H9 (cell line): ENCODE measurements at regions not wholly inside any gene's neighbourhood (a gene's known extent, or its start where the extent isn't known, plus 50 kb on each side); places are given as distances from the start of the nearest gene placed in this dataset.
A peak's percentile ranks its signal among the peaks of the same experiment; 100 is the strongest.

Experiments
- DNase-seq: peaks from one replicate; pipeline ENCODE4 v3.0.0-alpha.2; 2017
- H2AFZ ChIP-seq: one replicate; pipeline ENCODE4 v1.6.1; 2013; ENCODE audit warnings: mild to moderate bottlenecking, low read length, control low read depth, moderate library complexity
- H2AK5ac ChIP-seq: 2 replicates; pipeline ENCODE4 v1.6.1; 2013; ENCODE audit warnings: low read length, control low read depth, mixed read lengths; ENCODE audit not compliant: insufficient read length
- H2BK120ac ChIP-seq: one replicate; pipeline ENCODE4 v1.6.1; 2013; ENCODE audit warnings: low read depth, mild to moderate bottlenecking, low read length, control low read depth, inconsistent platforms; ENCODE audit not compliant: poor library complexity, severe bottlenecking
- H2BK12ac ChIP-seq: 2 replicates; pipeline ENCODE4 v1.6.1; 2013; ENCODE audit warnings: low read length, control low read depth, mixed read lengths, low read depth; ENCODE audit not compliant: insufficient read length
- H2BK15ac ChIP-seq: 2 replicates; pipeline ENCODE4 v1.6.1; 2013; ENCODE audit warnings: low read depth, low read length, control low read depth
- H2BK20ac ChIP-seq: one replicate; pipeline ENCODE4 v1.6.1; 2013; ENCODE audit warnings: low read depth, mild to moderate bottlenecking, low read length, control low read depth, inconsistent platforms; ENCODE audit not compliant: poor library complexity, severe bottlenecking
- H2BK5ac ChIP-seq: 2 replicates; pipeline ENCODE4 v1.6.1; 2013; ENCODE audit warnings: low read length, control low read depth, mixed read lengths; ENCODE audit not compliant: insufficient read length
- H3K14ac ChIP-seq: 2 replicates; pipeline ENCODE4 v1.6.1; 2013; ENCODE audit warnings: low read length, control low read depth; ENCODE audit not compliant: insufficient read depth
- H3K18ac ChIP-seq: 2 replicates; pipeline ENCODE4 v1.6.1; 2013; ENCODE audit warnings: low read depth, mild to moderate bottlenecking, mixed read lengths, low read length, control low read depth; ENCODE audit not compliant: insufficient read length
- H3K23ac ChIP-seq: 2 replicates; pipeline ENCODE4 v1.6.1; 2013; ENCODE audit warnings: low read length, control low read depth, mixed read lengths, low read depth; ENCODE audit not compliant: insufficient read length
- H3K23me2 ChIP-seq: 2 replicates; pipeline ENCODE4 v1.6.1; 2013; ENCODE audit warnings: low read depth, mild to moderate bottlenecking, mixed read lengths, low read length, control low read depth; ENCODE audit not compliant: insufficient read length, poor library complexity, severe bottlenecking
- H3K27ac ChIP-seq: 2 replicates; pipeline ENCODE4 v1.5.1; 2013; ENCODE audit warnings: low read length, control low read depth, mixed read lengths, low read depth; ENCODE audit not compliant: insufficient read length
- H3K27me3 ChIP-seq: 2 replicates; pipeline ENCODE4 v1.6.1; 2013; ENCODE audit warnings: low read length, control low read depth, inconsistent platforms; ENCODE audit not compliant: insufficient read depth
- H3K4ac ChIP-seq: 2 replicates; pipeline ENCODE4 v1.6.1; 2013; ENCODE audit warnings: low read depth, mild to moderate bottlenecking, control low read depth, inconsistent platforms, low read length, moderate library complexity
- H3K4me1 ChIP-seq: 2 replicates; pipeline ENCODE4 v1.6.1; 2013; ENCODE audit warnings: low read length, control low read depth, inconsistent platforms; ENCODE audit not compliant: insufficient read depth
- H3K4me2 ChIP-seq: 2 replicates; pipeline ENCODE4 v1.6.1; 2013; ENCODE audit warnings: low read length, control low read depth, mixed read lengths; ENCODE audit not compliant: insufficient read length, insufficient read depth
- H3K56ac ChIP-seq: 2 replicates; pipeline ENCODE4 v1.6.1; 2013; ENCODE audit warnings: low read depth, mild to moderate bottlenecking, mixed read lengths, low read length, control low read depth; ENCODE audit not compliant: insufficient read length
- H3K79me1 ChIP-seq: 2 replicates; pipeline ENCODE4 v1.6.1; 2013; ENCODE audit warnings: low read depth, mild to moderate bottlenecking, moderate library complexity, low read length, control low read depth, inconsistent platforms; ENCODE audit not compliant: insufficient read depth, poor library complexity, severe bottlenecking
- H3K79me2 ChIP-seq: 2 replicates; pipeline ENCODE4 v1.6.1; 2013; ENCODE audit warnings: low read length, control low read depth, inconsistent platforms; ENCODE audit not compliant: insufficient read depth
- H3K9ac ChIP-seq: 2 replicates; pipeline ENCODE4 v1.6.1; 2013; ENCODE audit warnings: low read length, control low read depth, mixed read lengths; ENCODE audit not compliant: insufficient read length; ENCODE audit errors: extremely low read depth
- H3K9me3 ChIP-seq: one replicate; pipeline ENCODE4 v1.6.1; 2013; ENCODE audit warnings: low read depth, low read length, inconsistent platforms; ENCODE audit not compliant: control insufficient read depth
- H3T11ph ChIP-seq: one replicate; pipeline ENCODE4 v1.6.1; 2013; ENCODE audit warnings: mild to moderate bottlenecking, low read length, control low read depth, inconsistent platforms
- H4K20me1 ChIP-seq: one replicate; pipeline ENCODE4 v1.6.1; 2013; ENCODE audit not compliant: control insufficient read depth, insufficient read length, insufficient read depth
- H4K5ac ChIP-seq: 2 replicates; pipeline ENCODE4 v1.6.1; 2013; ENCODE audit warnings: low read depth, mild to moderate bottlenecking, mixed read lengths, low read length, control low read depth; ENCODE audit not compliant: insufficient read length
- H4K8ac ChIP-seq: replicated peaks from 2 replicates; pipeline ENCODE4 v1.6.1; 2013; ENCODE audit warnings: low read length, control low read depth, mixed read lengths, low read depth; ENCODE audit not compliant: insufficient read length
- H4K91ac ChIP-seq: 2 replicates; pipeline ENCODE4 v1.6.1; 2013; ENCODE audit warnings: low read depth, mild to moderate bottlenecking, moderate library complexity, mixed read lengths, low read length, control low read depth; ENCODE audit not compliant: insufficient read length
- H3K27ac Mint-ChIP-seq, 3 experiments: 2 replicates in 2 of 3; 3 replicates in 1 of 3; pipeline ENCODE4 v1.8.0; 2020 to 2021; ENCODE audit warnings: mixed read lengths in 3 of 3, mild to moderate bottlenecking in 1 of 3, moderate library complexity in 1 of 3
- H3K27me3 Mint-ChIP-seq: 2 replicates; pipeline ENCODE4 v1.8.0; 2021; ENCODE audit warnings: low read depth, mild to moderate bottlenecking, moderate library complexity, mixed read lengths
- H3K36me3 Mint-ChIP-seq, 3 experiments: 2 replicates in 2 of 3; 3 replicates in 1 of 3; pipeline ENCODE4 v1.8.0; 2020 to 2021; ENCODE audit warnings: low read depth in 3 of 3, mixed read lengths in 3 of 3; ENCODE audit not compliant: insufficient read depth in 1 of 3
- H3K4me1 Mint-ChIP-seq, 2 experiments: 2 replicates each; pipeline ENCODE4 v1.8.0; 2020; ENCODE audit warnings: mixed read lengths in 2 of 2
- H3K4me3 Mint-ChIP-seq, 2 experiments: 2 replicates in 1 of 2; 3 replicates in 1 of 2; pipeline ENCODE4 v1.8.0; 2020 to 2021; ENCODE audit warnings: mild to moderate bottlenecking in 2 of 2, mixed read lengths in 2 of 2, moderate library complexity in 1 of 2
- H3K9me3 Mint-ChIP-seq, 2 experiments: 2 replicates in 1 of 2; 3 replicates in 1 of 2; pipeline ENCODE4 v1.8.0; 2020; ENCODE audit warnings: mild to moderate bottlenecking in 2 of 2, mixed read lengths in 2 of 2, moderate library complexity in 1 of 2
- CTCF ChIP-seq: fragments of 200-600 bp; sonication (generic); conservative IDR thresholded peaks from 3 replicates; pipeline ENCODE4 v1.8.0; 2021; ENCODE audit warnings: antibody characterized with exemption, mild to moderate bottlenecking
- WGBS: extraction: QIAGEN DNeasy Blood & Tissue Kit; methylation state at CpG from one replicate; pipeline ENCODE4 v1.1.7; 2013; ENCODE audit warnings: missing lambda C conversion rate, low lambda C conversion rate, mixed read lengths; ENCODE audit not compliant: insufficient read length; ENCODE audit errors: extremely low coverage; 5-methylcytosine and 5-hydroxymethylcytosine counted together

DNA sequence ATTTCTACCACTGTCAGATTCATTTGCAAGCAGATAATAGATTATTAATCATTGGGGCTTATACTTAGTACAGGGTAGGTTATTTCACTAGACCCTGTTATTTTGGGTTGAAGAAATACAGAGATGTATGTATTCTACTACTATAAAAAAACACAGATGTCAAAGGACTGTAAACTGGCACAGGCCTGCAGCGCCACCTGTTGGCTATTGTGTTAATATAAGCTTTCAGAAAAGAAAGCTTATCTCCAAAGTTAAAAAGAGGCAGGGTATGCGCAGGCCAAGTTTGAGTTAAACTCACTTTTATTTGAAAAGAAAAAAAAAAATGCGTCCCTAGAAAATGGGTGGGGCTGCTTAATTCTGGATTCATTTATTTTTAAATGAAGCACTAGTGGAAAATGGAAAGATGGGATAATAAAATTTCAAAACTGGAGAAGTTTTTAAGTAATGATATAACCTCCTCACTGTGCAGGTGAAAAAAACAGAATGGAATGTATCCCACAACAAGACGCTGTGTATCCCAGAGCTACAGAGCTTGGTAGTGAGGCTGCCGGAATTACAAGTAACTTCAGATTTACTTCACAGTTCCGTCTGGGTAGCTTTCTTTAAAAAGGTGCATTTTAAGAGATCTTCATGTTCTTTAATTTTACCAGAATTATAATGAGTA lies 407.2 kb upstream of the TGFBR2 start:
- no peak overlapping the region for H2AK5ac ChIP-seq
- peak; percentile 34 for DNase-seq
- H2BK12ac ChIP-seq = no peak overlapping the region
- H3K4me1 ChIP-seq = no peaks in the 10 kb centered on the region; the same call in 1 of the 2 replicates
- Mint-ChIP-seq H3K36me3 (no peaks in the 10 kb centered on the region), H3K27ac (no peak overlapping the region), H3K27me3 (no peaks in the 10 kb centered on the region; the same call in 1 of the 2 replicates), H3K4me3 (no peak overlapping the region), H3K9me3 (peaks cover 2 to 3% of the 10 kb centered on the region in 2 experiments; a peak in 2 of 5 replicates), H3K4me1 (peaks cover 0 to 4% of the 10 kb centered on the region in 2 experiments; a peak in 2 of 4 replicates)
- H3K4ac ChIP-seq = no peak overlapping the region
- WGBS = no CpG with 5 or more reads among the region's 6 CpGs
- no peak overlapping the region for H3T11ph ChIP-seq
- H3K79me1 ChIP-seq = no peaks in the 10 kb centered on the region
- no peaks in the 10 kb centered on the region for H3K27me3 ChIP-seq
- H3K9ac ChIP-seq = no peak overlapping the region
- H3K79me2 ChIP-seq = no peaks in the 10 kb centered on the region
- H4K20me1 ChIP-seq = no peaks in the 10 kb centered on the region
- H3K23ac ChIP-seq = no peak overlapping the region
- H2BK5ac ChIP-seq = no peak overlapping the region
- TF ChIP-seq CTCF = peak; percentile 90
- H3K14ac ChIP-seq = no peak overlapping the region
- no peaks in the 10 kb centered on the region for H3K9me3 ChIP-seq
- H3K27ac ChIP-seq = no peak overlapping the region
- no peak overlapping the region for H3K18ac ChIP-seq
- H4K91ac ChIP-seq = no peak overlapping the region
- no peak overlapping the region for H2AFZ ChIP-seq
- H2BK120ac ChIP-seq = no peak overlapping the region
- no peak overlapping the region for H4K8ac ChIP-seq
- H3K56ac ChIP-seq = no peak overlapping the region
- no peak overlapping the region for H2BK20ac ChIP-seq
- no peak overlapping the region for H3K4me2 ChIP-seq
- H2BK15ac ChIP-seq = no peak overlapping the region
- H3K23me2 ChIP-seq = no peaks in the 10 kb centered on the region
- H4K5ac ChIP-seq = no peak overlapping the region
